Neural progenitor cell (in vitro differentiated cells): ENCODE measurements at regions not wholly inside any gene's neighbourhood (a gene's known extent, or its start where the extent isn't known, plus 50 kb on each side); places are given as distances from the start of the nearest gene placed in this dataset.
"Not testable (repeated sequence)": the region's sequence is repeated elsewhere in the genome, so short reads cannot be mapped to it uniquely, and the experiment has no call there.

Experiments used
- DNase-seq: peaks from one replicate; pipeline ENCODE4 v3.0.0-alpha.2; 2016; ENCODE audit warnings: low spot score
- H2AFZ ChIP-seq: fragments of 200-600 bp; sonication (generic); replicated peaks from 2 replicates; pipeline ENCODE4 v1.6.1; 2016; ENCODE audit warnings: antibody characterized with exemption
- H3F3A ChIP-seq: fragments of 200-600 bp; sonication (generic); 2 replicates; pipeline ENCODE4 v1.6.1; 2016; ENCODE audit warnings: antibody characterized with exemption, low read depth
- H3K27ac ChIP-seq: fragments of 200-600 bp; sonication (generic); 2 replicates; pipeline ENCODE4 v1.5.1; 2016; ENCODE audit warnings: mild to moderate bottlenecking
- H3K27me3 ChIP-seq: fragments of 200-600 bp; sonication (generic); 2 replicates; pipeline ENCODE4 v1.6.1; 2016; ENCODE audit warnings: mild to moderate bottlenecking, moderate library complexity
- H3K36me3 ChIP-seq: fragments of 200-600 bp; sonication (generic); 2 replicates; pipeline ENCODE4 v1.5.1; 2016
- H3K4me1 ChIP-seq: fragments of 200-600 bp; sonication (generic); 2 replicates; pipeline ENCODE4 v1.6.1; 2016; ENCODE audit warnings: mixed run types
- H3K4me2 ChIP-seq: fragments of 200-600 bp; sonication (generic); 2 replicates; pipeline ENCODE4 v1.6.1; 2016
- H3K4me3 ChIP-seq: fragments of 200-600 bp; sonication (generic); 2 replicates; pipeline ENCODE4 v1.5.1; 2016
- H3K79me2 ChIP-seq: fragments of 200-600 bp; sonication (generic); 2 replicates; pipeline ENCODE4 v1.6.1; 2016; ENCODE audit warnings: low read depth
- H3K9ac ChIP-seq: fragments of 200-600 bp; sonication (generic); 2 replicates; pipeline ENCODE4 v1.6.1; 2016
- H3K9me3 ChIP-seq: fragments of 200-600 bp; sonication (generic); 2 replicates; pipeline ENCODE4 v1.5.1; 2016; ENCODE audit warnings: low read depth
- H4K20me1 ChIP-seq: fragments of 200-600 bp; sonication (generic); 2 replicates; pipeline ENCODE4 v1.6.1; 2016; ENCODE audit warnings: low read depth
- H3K27ac Mint-ChIP-seq: 3 replicates; pipeline ENCODE4 v1.8.0; 2021; ENCODE audit warnings: mixed read lengths
- H3K27me3 Mint-ChIP-seq: 2 replicates; pipeline ENCODE4 v1.8.0; 2022; ENCODE audit warnings: low read depth, mild to moderate bottlenecking, inconsistent platforms, moderate library complexity, mixed read lengths; ENCODE audit not compliant: insufficient read depth
- H3K36me3 Mint-ChIP-seq: 3 replicates; pipeline ENCODE4 v1.8.0; 2021; ENCODE audit warnings: mixed read lengths
- H3K4me1 Mint-ChIP-seq: 3 replicates; pipeline ENCODE4 v1.8.0; 2021; ENCODE audit warnings: mixed read lengths
- H3K4me3 Mint-ChIP-seq: 3 replicates; pipeline ENCODE4 v1.8.0; 2021; ENCODE audit warnings: mild to moderate bottlenecking, moderate library complexity, mixed read lengths
- H3K9me3 Mint-ChIP-seq: 3 replicates; pipeline ENCODE4 v1.8.0; 2020; ENCODE audit warnings: mixed read lengths
- CTCF ChIP-seq: fragments of 200-600 bp; sonication (generic); IDR thresholded peaks from 2 replicates; pipeline ENCODE4 v1.5.1; 2017; ENCODE audit warnings: antibody characterized with exemption, mild to moderate bottlenecking
- EZH2 ChIP-seq: fragments of 200-600 bp; sonication (generic); IDR thresholded peaks from 2 replicates; pipeline ENCODE4 v1.6.1; 2017; ENCODE audit warnings: antibody characterized with exemption, mild to moderate bottlenecking, moderate library complexity
- EZH2phosphoT487 ChIP-seq: fragments of 200-600 bp; sonication (generic); IDR thresholded peaks from 2 replicates; pipeline ENCODE4 v1.6.1; 2017; ENCODE audit warnings: antibody characterized with exemption

GRCh38 chr14:71628433-71628832, 303.8 kb upstream of the RGS6 start:
- no peaks in the 10 kb centered on the region for H3K36me3 ChIP-seq
- peaks cover 2% of the 10 kb centered on the region for H3K27me3 Mint-ChIP-seq
- peaks cover 23% of the 10 kb centered on the region for H3K36me3 Mint-ChIP-seq

GRCh38 chr14:71629250-71629649, 303.0 kb upstream of the RGS6 start:
- H3K79me2 ChIP-seq: no peaks in the 10 kb centered on the region
- H3K4me3 Mint-ChIP-seq: no peak overlapping the region
- H3K27ac Mint-ChIP-seq: no peak overlapping the region
- no peaks in the 10 kb centered on the region for H4K20me1 ChIP-seq
- peaks cover 11% of the 10 kb centered on the region for H3K9me3 Mint-ChIP-seq
- no peaks in the 10 kb centered on the region for H3K9me3 ChIP-seq
- no peak overlapping the region for H3K4me2 ChIP-seq
- peaks cover 24% of the 10 kb centered on the region for H3K36me3 Mint-ChIP-seq
- peaks cover 12% of the 10 kb centered on the region for H3K4me1 Mint-ChIP-seq
- peaks cover 12% of the 10 kb centered on the region for H3K4me1 ChIP-seq
- H3K9ac ChIP-seq: no peak overlapping the region
- no peak overlapping the region for H2AFZ ChIP-seq
- H3K27ac ChIP-seq: no peak overlapping the region
- H3K27me3 Mint-ChIP-seq: peaks cover 2% of the 10 kb centered on the region
- DNase-seq: no peak
- TF ChIP-seq EZH2phosphoT487: no peak
- TF ChIP-seq EZH2: no peak
- TF ChIP-seq CTCF: no peak
- H3K36me3 ChIP-seq: no peaks in the 10 kb centered on the region
- no peak overlapping the region for H3K4me3 ChIP-seq
- H3K27me3 ChIP-seq: no peaks in the 10 kb centered on the region
- peaks cover 5% of the 10 kb centered on the region for H3F3A ChIP-seq

More at GRCh38 chr14:71628433-71628832, 303.8 kb upstream of the RGS6 start:
- Histone ChIP-seq H2AFZ (no peak overlapping the region), H3K4me2 (no peak overlapping the region), H3K9me3 (no peaks in the 10 kb centered on the region), H4K20me1 (no peaks in the 10 kb centered on the region), H3K4me1 (peaks cover 12% of the 10 kb centered on the region), H3K4me3 (no peak overlapping the region), H3K27me3 (no peaks in the 10 kb centered on the region), H3K9ac (no peak overlapping the region), H3K79me2 (no peaks in the 10 kb centered on the region), H3F3A (peaks cover 5% of the 10 kb centered on the region), H3K27ac (no peak overlapping the region)
- no peak for DNase-seq
- Mint-ChIP-seq H3K4me3 (no peak overlapping the region), H3K9me3 (peaks cover 6% of the 10 kb centered on the region), H3K4me1 (peaks cover 12% of the 10 kb centered on the region), H3K27ac (no peak overlapping the region)
- TF ChIP-seq CTCF (no peak), EZH2 (no peak), EZH2phosphoT487 (no peak)

- no peak overlapping the region for H3K4me2 ChIP-seq
- H3K9me3 Mint-ChIP-seq: peaks cover 13% of the 10 kb centered on the region
Observed at GRCh38 chr14:71629765-71630492, 302.3 kb upstream of the RGS6 start.

GRCh38 chr14:71631030-71631429, 301.2 kb upstream of the RGS6 start:
- H3K27me3 ChIP-seq, H3K9me3 ChIP-seq, H4K20me1 ChIP-seq, H3K9ac ChIP-seq, DNase-seq, H3K27ac ChIP-seq, H2AFZ ChIP-seq, H3K27me3 Mint-ChIP-seq, H3K79me2 ChIP-seq, H3K36me3 ChIP-seq, H3F3A ChIP-seq, H3K27ac Mint-ChIP-seq, H3K4me2 ChIP-seq, H3K4me3 ChIP-seq, H3K4me3 Mint-ChIP-seq: not testable (repeated sequence)
- peaks cover 11% of the 10 kb centered on the region for H3K4me1 Mint-ChIP-seq
- peaks cover 16% of the 10 kb centered on the region for H3K9me3 Mint-ChIP-seq
- peaks cover 25% of the 10 kb centered on the region for H3K36me3 Mint-ChIP-seq
- peaks cover 12% of the 10 kb centered on the region for H3K4me1 ChIP-seq

More at GRCh38 chr14:71629765-71630492, 302.3 kb upstream of the RGS6 start:
- Histone ChIP-seq H3K79me2 (no peaks in the 10 kb centered on the region), H3K9me3 (no peaks in the 10 kb centered on the region), H3K4me3 (no peak overlapping the region), H3K4me1 (peaks cover 12% of the 10 kb centered on the region), H2AFZ (no peak overlapping the region), H3K27me3 (no peaks in the 10 kb centered on the region), H3K36me3 (no peaks in the 10 kb centered on the region), H3F3A (peaks cover 5% of the 10 kb centered on the region), H4K20me1 (no peaks in the 10 kb centered on the region), H3K27ac (no peak overlapping the region), H3K9ac (no peak overlapping the region)
- peaks cover 2% of the 10 kb centered on the region for H3K27me3 Mint-ChIP-seq
- H3K36me3 Mint-ChIP-seq: peaks cover 22% of the 10 kb centered on the region
- DNase-seq: no peak
- H3K27ac Mint-ChIP-seq: no peak overlapping the region
- H3K4me1 Mint-ChIP-seq: peaks cover 12% of the 10 kb centered on the region
- TF ChIP-seq EZH2phosphoT487: no peak
- no peak for TF ChIP-seq EZH2
- no peak for TF ChIP-seq CTCF
- H3K4me3 Mint-ChIP-seq: no peak overlapping the region
